H9 (cell line): ENCODE measurements at regions not wholly inside any gene's neighbourhood (a gene's known extent, or its start where the extent isn't known, plus 50 kb on each side); places are given as distances from the start of the nearest gene placed in this dataset.

Experiments
- DNase-seq: peaks from one replicate; pipeline ENCODE4 v3.0.0-alpha.2; 2017
- H2AFZ ChIP-seq: one replicate; pipeline ENCODE4 v1.6.1; 2013; ENCODE audit warnings: mild to moderate bottlenecking, low read length, control low read depth, moderate library complexity
- H2AK5ac ChIP-seq: 2 replicates; pipeline ENCODE4 v1.6.1; 2013; ENCODE audit warnings: low read length, control low read depth, mixed read lengths; ENCODE audit not compliant: insufficient read length
- H2BK120ac ChIP-seq: one replicate; pipeline ENCODE4 v1.6.1; 2013; ENCODE audit warnings: low read depth, mild to moderate bottlenecking, low read length, control low read depth, inconsistent platforms; ENCODE audit not compliant: poor library complexity, severe bottlenecking
- H2BK12ac ChIP-seq: 2 replicates; pipeline ENCODE4 v1.6.1; 2013; ENCODE audit warnings: low read length, control low read depth, mixed read lengths, low read depth; ENCODE audit not compliant: insufficient read length
- H2BK15ac ChIP-seq: 2 replicates; pipeline ENCODE4 v1.6.1; 2013; ENCODE audit warnings: low read depth, low read length, control low read depth
- H2BK20ac ChIP-seq: one replicate; pipeline ENCODE4 v1.6.1; 2013; ENCODE audit warnings: low read depth, mild to moderate bottlenecking, low read length, control low read depth, inconsistent platforms; ENCODE audit not compliant: poor library complexity, severe bottlenecking
- H2BK5ac ChIP-seq: 2 replicates; pipeline ENCODE4 v1.6.1; 2013; ENCODE audit warnings: low read length, control low read depth, mixed read lengths; ENCODE audit not compliant: insufficient read length
- H3K14ac ChIP-seq: 2 replicates; pipeline ENCODE4 v1.6.1; 2013; ENCODE audit warnings: low read length, control low read depth; ENCODE audit not compliant: insufficient read depth
- H3K18ac ChIP-seq: 2 replicates; pipeline ENCODE4 v1.6.1; 2013; ENCODE audit warnings: low read depth, mild to moderate bottlenecking, mixed read lengths, low read length, control low read depth; ENCODE audit not compliant: insufficient read length
- H3K23ac ChIP-seq: 2 replicates; pipeline ENCODE4 v1.6.1; 2013; ENCODE audit warnings: low read length, control low read depth, mixed read lengths, low read depth; ENCODE audit not compliant: insufficient read length
- H3K23me2 ChIP-seq: 2 replicates; pipeline ENCODE4 v1.6.1; 2013; ENCODE audit warnings: low read depth, mild to moderate bottlenecking, mixed read lengths, low read length, control low read depth; ENCODE audit not compliant: insufficient read length, poor library complexity, severe bottlenecking
- H3K27ac ChIP-seq: 2 replicates; pipeline ENCODE4 v1.5.1; 2013; ENCODE audit warnings: low read length, control low read depth, mixed read lengths, low read depth; ENCODE audit not compliant: insufficient read length
- H3K27me3 ChIP-seq: 2 replicates; pipeline ENCODE4 v1.6.1; 2013; ENCODE audit warnings: low read length, control low read depth, inconsistent platforms; ENCODE audit not compliant: insufficient read depth
- H3K4ac ChIP-seq: 2 replicates; pipeline ENCODE4 v1.6.1; 2013; ENCODE audit warnings: low read depth, mild to moderate bottlenecking, control low read depth, inconsistent platforms, low read length, moderate library complexity
- H3K4me1 ChIP-seq: 2 replicates; pipeline ENCODE4 v1.6.1; 2013; ENCODE audit warnings: low read length, control low read depth, inconsistent platforms; ENCODE audit not compliant: insufficient read depth
- H3K4me2 ChIP-seq: 2 replicates; pipeline ENCODE4 v1.6.1; 2013; ENCODE audit warnings: low read length, control low read depth, mixed read lengths; ENCODE audit not compliant: insufficient read length, insufficient read depth
- H3K56ac ChIP-seq: 2 replicates; pipeline ENCODE4 v1.6.1; 2013; ENCODE audit warnings: low read depth, mild to moderate bottlenecking, mixed read lengths, low read length, control low read depth; ENCODE audit not compliant: insufficient read length
- H3K79me1 ChIP-seq: 2 replicates; pipeline ENCODE4 v1.6.1; 2013; ENCODE audit warnings: low read depth, mild to moderate bottlenecking, moderate library complexity, low read length, control low read depth, inconsistent platforms; ENCODE audit not compliant: insufficient read depth, poor library complexity, severe bottlenecking
- H3K79me2 ChIP-seq: 2 replicates; pipeline ENCODE4 v1.6.1; 2013; ENCODE audit warnings: low read length, control low read depth, inconsistent platforms; ENCODE audit not compliant: insufficient read depth
- H3K9ac ChIP-seq: 2 replicates; pipeline ENCODE4 v1.6.1; 2013; ENCODE audit warnings: low read length, control low read depth, mixed read lengths; ENCODE audit not compliant: insufficient read length; ENCODE audit errors: extremely low read depth
- H3K9me3 ChIP-seq: one replicate; pipeline ENCODE4 v1.6.1; 2013; ENCODE audit warnings: low read depth, low read length, inconsistent platforms; ENCODE audit not compliant: control insufficient read depth
- H3T11ph ChIP-seq: one replicate; pipeline ENCODE4 v1.6.1; 2013; ENCODE audit warnings: mild to moderate bottlenecking, low read length, control low read depth, inconsistent platforms
- H4K20me1 ChIP-seq: one replicate; pipeline ENCODE4 v1.6.1; 2013; ENCODE audit not compliant: control insufficient read depth, insufficient read length, insufficient read depth
- H4K5ac ChIP-seq: 2 replicates; pipeline ENCODE4 v1.6.1; 2013; ENCODE audit warnings: low read depth, mild to moderate bottlenecking, mixed read lengths, low read length, control low read depth; ENCODE audit not compliant: insufficient read length
- H4K8ac ChIP-seq: replicated peaks from 2 replicates; pipeline ENCODE4 v1.6.1; 2013; ENCODE audit warnings: low read length, control low read depth, mixed read lengths, low read depth; ENCODE audit not compliant: insufficient read length
- H4K91ac ChIP-seq: 2 replicates; pipeline ENCODE4 v1.6.1; 2013; ENCODE audit warnings: low read depth, mild to moderate bottlenecking, moderate library complexity, mixed read lengths, low read length, control low read depth; ENCODE audit not compliant: insufficient read length
- H3K27ac Mint-ChIP-seq, 3 experiments: 2 replicates in 2 of 3; 3 replicates in 1 of 3; pipeline ENCODE4 v1.8.0; 2020 to 2021; ENCODE audit warnings: mixed read lengths in 3 of 3, mild to moderate bottlenecking in 1 of 3, moderate library complexity in 1 of 3
- H3K27me3 Mint-ChIP-seq: 2 replicates; pipeline ENCODE4 v1.8.0; 2021; ENCODE audit warnings: low read depth, mild to moderate bottlenecking, moderate library complexity, mixed read lengths
- H3K36me3 Mint-ChIP-seq, 3 experiments: 2 replicates in 2 of 3; 3 replicates in 1 of 3; pipeline ENCODE4 v1.8.0; 2020 to 2021; ENCODE audit warnings: low read depth in 3 of 3, mixed read lengths in 3 of 3; ENCODE audit not compliant: insufficient read depth in 1 of 3
- H3K4me1 Mint-ChIP-seq, 2 experiments: 2 replicates each; pipeline ENCODE4 v1.8.0; 2020; ENCODE audit warnings: mixed read lengths in 2 of 2
- H3K4me3 Mint-ChIP-seq, 2 experiments: 2 replicates in 1 of 2; 3 replicates in 1 of 2; pipeline ENCODE4 v1.8.0; 2020 to 2021; ENCODE audit warnings: mild to moderate bottlenecking in 2 of 2, mixed read lengths in 2 of 2, moderate library complexity in 1 of 2
- H3K9me3 Mint-ChIP-seq, 2 experiments: 2 replicates in 1 of 2; 3 replicates in 1 of 2; pipeline ENCODE4 v1.8.0; 2020; ENCODE audit warnings: mild to moderate bottlenecking in 2 of 2, mixed read lengths in 2 of 2, moderate library complexity in 1 of 2
- WGBS: extraction: QIAGEN DNeasy Blood & Tissue Kit; methylation state at CpG from one replicate; pipeline ENCODE4 v1.1.7; 2013; ENCODE audit warnings: missing lambda C conversion rate, low lambda C conversion rate, mixed read lengths; ENCODE audit not compliant: insufficient read length; ENCODE audit errors: extremely low coverage; 5-methylcytosine and 5-hydroxymethylcytosine counted together
- TF ChIP-seq, protein P1 (sequence below): fragments of 200-600 bp; sonication (generic); conservative IDR thresholded peaks from 3 replicates; pipeline ENCODE4 v1.8.0; 2021; ENCODE audit warnings: antibody characterized with exemption, mild to moderate bottlenecking

DNA sequence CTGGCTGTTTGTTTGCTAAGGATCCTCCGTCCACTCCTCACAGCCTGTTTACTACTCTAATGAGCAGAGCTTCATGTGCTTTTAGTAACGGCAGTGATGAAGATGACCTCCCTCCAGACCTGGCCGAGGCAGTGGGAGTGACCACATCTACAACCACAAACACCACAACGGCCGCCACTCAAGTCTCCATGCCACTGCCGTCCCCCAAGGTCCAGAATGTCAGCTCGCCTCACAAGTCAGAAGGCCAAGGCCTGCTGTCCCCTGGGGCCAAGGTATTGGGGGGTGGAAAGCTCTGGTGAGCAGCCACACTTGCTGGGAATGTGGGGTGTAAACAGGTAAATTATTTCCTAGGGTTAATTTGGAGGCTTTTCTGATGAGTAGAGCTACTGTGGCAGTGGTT is 926.4 kb downstream of the IPMK start:
- Mint-ChIP-seq H3K4me3 (no peak overlapping the region), H3K36me3 (peaks cover 17 to 39% (median 20%) of the 10 kb centered on the region in 3 experiments), H3K4me1 (no peaks in the 10 kb centered on the region), H3K27me3 (peaks cover 3% of the 10 kb centered on the region; the same call in 1 of the 2 replicates), H3K27ac (no peak overlapping the region), H3K9me3 (peaks cover 32 to 46% of the 10 kb centered on the region in 2 experiments)
- Histone ChIP-seq H3K18ac (no peak overlapping the region), H3K4me1 (no peaks in the 10 kb centered on the region), H4K5ac (no peak overlapping the region), H3K79me1 (no peaks in the 10 kb centered on the region), H3K56ac (no peak overlapping the region), H4K8ac (no peak overlapping the region), H2BK5ac (no peak overlapping the region), H3K9me3 (peaks cover 26% of the 10 kb centered on the region), H3K14ac (no peak overlapping the region), H3T11ph (no peak overlapping the region), H3K27ac (no peak overlapping the region), H3K23me2 (no peaks in the 10 kb centered on the region), H3K23ac (no peak overlapping the region), H4K20me1 (no peaks in the 10 kb centered on the region), H2BK15ac (no peak overlapping the region), H2AFZ (no peak overlapping the region), H4K91ac (no peak overlapping the region), H2BK12ac (no peak overlapping the region), H2AK5ac (no peak overlapping the region), H3K79me2 (no peaks in the 10 kb centered on the region), H3K9ac (no peak overlapping the region), H2BK120ac (no peak overlapping the region), H3K4me2 (no peak overlapping the region), H2BK20ac (no peak overlapping the region), H3K4ac (no peak overlapping the region), H3K27me3 (no peaks in the 10 kb centered on the region)
- TF ChIP-seq, protein P1, sequence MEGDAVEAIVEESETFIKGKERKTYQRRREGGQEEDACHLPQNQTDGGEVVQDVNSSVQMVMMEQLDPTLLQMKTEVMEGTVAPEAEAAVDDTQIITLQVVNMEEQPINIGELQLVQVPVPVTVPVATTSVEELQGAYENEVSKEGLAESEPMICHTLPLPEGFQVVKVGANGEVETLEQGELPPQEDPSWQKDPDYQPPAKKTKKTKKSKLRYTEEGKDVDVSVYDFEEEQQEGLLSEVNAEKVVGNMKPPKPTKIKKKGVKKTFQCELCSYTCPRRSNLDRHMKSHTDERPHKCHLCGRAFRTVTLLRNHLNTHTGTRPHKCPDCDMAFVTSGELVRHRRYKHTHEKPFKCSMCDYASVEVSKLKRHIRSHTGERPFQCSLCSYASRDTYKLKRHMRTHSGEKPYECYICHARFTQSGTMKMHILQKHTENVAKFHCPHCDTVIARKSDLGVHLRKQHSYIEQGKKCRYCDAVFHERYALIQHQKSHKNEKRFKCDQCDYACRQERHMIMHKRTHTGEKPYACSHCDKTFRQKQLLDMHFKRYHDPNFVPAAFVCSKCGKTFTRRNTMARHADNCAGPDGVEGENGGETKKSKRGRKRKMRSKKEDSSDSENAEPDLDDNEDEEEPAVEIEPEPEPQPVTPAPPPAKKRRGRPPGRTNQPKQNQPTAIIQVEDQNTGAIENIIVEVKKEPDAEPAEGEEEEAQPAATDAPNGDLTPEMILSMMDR = no peak
- WGBS = no CpG with 5 or more reads among the region's 7 CpGs
- DNase-seq = no peak
